EL (cell line): ENCODE measurements at regions not wholly inside any gene's neighbourhood (a gene's known extent, or its start where the extent isn't known, plus 50 kb on each side); places are given as distances from the start of the nearest gene placed in this dataset.

ENCODE experiments used
- DNase-seq: peaks from one replicate; pipeline ENCODE4 v3.0.0-alpha.2; 2016

- no peak for DNase-seq
Observed at GRCh38 chr6:164419099-164419498, 890.3 kb downstream of the C6orf118 start.

- DNase-seq: no peak
Observed at GRCh38 chr6:164418262-164418588, 891.2 kb downstream of the C6orf118 start.

DNA sequence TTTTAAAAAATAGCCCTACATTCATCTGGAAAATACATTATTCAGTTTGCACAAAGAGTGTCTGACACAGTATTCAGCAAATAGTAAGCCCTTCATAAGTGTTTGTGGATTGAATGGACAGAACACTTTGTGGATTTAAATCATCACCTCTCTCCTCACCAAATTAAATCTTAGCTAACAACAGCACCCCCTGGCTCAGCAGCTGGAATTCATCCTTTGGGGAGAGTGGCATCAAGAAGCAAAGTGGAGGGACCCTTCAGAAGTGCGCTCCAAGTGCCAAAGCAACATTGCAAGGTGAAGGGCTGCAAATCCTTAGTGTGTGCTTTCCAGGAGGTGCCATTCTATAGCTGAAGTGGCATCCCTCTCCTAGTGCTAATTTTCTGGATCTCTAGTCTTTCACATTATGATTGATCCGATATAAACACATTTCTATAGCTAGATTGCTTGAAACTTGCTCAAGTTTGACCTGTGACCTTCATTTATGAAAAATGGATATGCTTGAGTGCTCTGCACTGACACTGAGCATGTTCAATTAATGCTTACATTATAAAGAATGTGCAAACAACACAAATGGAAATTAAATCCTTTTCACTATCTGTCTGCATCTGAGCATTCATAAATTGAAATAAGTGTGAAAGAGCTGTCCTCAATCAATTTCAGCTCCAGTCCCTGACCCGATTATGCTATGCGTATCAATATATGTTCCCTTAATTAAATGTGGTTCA, 891.7 kb downstream of the C6orf118 start:
- DNase-seq: no peak

- no peak for DNase-seq
Observed at GRCh38 chr6:164415832-164416563, 893.4 kb downstream of the C6orf118 start.

DNA sequence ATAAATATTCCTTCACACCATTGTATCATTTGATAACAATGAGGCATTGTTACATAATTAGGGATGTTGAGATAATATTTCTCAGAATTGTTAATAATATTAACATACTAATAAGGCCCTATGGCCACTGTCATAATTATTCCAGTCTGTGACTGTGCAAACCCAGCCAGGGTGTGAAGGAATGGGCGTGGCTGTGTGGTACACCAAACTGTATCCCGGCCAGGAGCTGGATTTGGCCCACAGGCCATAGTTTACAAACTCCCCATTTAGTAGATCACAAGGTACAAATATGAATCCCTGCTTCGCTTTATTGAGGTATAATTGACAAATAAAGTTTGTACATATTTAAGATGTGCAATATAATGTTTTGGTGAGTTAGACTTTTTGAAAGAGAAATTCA, 894.7 kb downstream of the C6orf118 start:
- no peak for DNase-seq

GRCh38 chr6:164412566-164412965, 896.8 kb downstream of the C6orf118 start:
- no peak for DNase-seq

GRCh38 chr6:164410017-164410416, 899.4 kb downstream of the C6orf118 start:
- DNase-seq: no peak

- no peak for DNase-seq
Observed at GRCh38 chr6:164409309-164410009, 899.9 kb downstream of the C6orf118 start.

- DNase-seq: no peak
Observed at GRCh38 chr6:164408868-164409267, 900.5 kb downstream of the C6orf118 start.

- no peak for DNase-seq
Observed at GRCh38 chr6:164404812-164405488, 904.5 kb downstream of the C6orf118 start.

GRCh38 chr6:164401871-164402270, 907.5 kb downstream of the C6orf118 start:
- DNase-seq: no peak

GRCh38 chr6:164398647-164399046, 910.8 kb downstream of the C6orf118 start:
- DNase-seq: no peak

- peak; percentile 1 for DNase-seq
Observed at GRCh38 chr6:164396071-164397047, 913.0 kb downstream of the C6orf118 start.

GRCh38 chr6:164379795-164380194, 929.6 kb downstream of the C6orf118 start:
- DNase-seq: no peak

DNA sequence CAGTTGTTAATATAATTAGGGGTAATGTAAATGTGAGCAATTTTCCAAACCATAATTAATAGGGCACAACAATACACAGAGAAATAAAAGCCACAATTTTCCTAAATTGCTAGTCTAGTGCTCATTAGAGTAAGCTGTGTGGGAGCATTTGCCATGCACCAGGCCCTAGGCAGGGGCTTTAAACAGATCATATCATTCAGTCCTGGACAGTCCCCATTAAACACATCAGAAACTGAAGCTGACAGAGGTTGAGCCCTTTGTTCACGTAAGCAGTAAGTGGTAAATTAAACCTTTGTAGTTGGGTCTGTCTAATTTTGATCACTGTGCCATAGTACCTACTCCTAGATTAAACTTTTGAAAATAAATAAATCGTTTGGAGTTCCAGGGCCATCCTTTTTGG, 931.1 kb downstream of the C6orf118 start:
- no peak for DNase-seq

DNA sequence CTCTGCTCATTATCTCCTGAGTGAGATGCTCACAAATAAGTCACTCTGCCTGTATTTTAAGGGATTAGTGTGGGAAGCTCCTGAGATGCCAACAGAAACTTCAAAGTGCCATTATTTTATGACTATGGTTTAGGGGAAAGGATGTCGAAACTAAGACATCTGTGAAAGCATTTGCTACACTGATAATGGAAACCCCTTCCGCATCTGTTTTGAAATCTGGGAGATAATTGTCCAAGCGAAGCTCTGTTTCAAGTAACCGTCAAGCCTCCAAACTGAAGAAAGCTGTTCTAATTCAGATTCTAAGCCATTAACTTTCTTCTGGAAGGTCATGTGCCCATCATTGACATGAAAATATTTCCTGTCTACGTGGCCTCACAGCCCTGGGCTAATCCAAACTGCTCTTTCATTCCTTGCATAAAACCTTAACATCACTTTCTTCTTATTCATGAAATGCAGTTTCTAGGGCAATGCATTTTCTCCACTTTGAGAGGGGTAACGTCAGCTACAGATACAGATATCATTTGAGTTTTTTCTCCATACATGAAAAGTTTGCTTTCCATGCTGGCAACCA, 932.0 kb downstream of the C6orf118 start:
- no peak for DNase-seq

DNA sequence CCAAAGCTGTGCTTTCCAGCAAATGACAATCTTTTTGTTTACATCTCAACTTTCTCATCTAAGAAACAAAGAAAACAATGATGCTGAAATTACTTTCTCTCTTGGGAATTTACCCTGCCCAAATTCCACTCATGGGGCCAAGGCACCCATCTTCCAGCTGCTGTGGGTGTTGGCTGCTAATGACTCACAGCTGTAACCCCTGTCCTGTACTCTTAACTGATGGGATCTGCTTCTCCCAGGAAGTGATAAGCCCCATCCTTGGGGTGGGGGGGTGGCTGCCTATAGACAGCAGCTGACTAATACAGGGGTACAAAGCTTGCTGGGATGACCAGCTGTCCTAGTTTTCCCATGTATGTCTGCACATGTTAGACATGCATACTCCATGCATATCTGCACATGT, 938.6 kb downstream of the C6orf118 start:
- peak; percentile 4 for DNase-seq

DNA sequence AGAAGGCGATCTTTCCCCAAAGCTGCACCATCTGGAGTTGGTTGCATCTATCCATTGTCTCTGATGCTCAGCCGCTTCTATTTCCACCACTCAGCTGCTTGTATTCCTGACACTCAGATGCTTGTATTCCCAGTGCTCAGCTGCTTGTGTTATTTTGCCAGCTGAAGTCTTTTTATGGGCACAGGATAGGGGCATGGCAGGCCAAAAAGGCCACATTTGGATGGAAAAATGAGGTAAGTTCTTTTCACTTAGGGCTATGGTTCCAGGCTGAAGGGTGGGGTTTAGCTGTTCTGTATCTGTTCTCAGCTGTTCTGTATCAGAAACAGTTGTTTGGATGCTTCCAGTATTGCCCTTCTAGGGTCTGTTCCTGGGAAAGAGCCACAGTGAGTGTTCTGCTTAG, 944.9 kb downstream of the QKI start:
- DNase-seq: no peak

DNA sequence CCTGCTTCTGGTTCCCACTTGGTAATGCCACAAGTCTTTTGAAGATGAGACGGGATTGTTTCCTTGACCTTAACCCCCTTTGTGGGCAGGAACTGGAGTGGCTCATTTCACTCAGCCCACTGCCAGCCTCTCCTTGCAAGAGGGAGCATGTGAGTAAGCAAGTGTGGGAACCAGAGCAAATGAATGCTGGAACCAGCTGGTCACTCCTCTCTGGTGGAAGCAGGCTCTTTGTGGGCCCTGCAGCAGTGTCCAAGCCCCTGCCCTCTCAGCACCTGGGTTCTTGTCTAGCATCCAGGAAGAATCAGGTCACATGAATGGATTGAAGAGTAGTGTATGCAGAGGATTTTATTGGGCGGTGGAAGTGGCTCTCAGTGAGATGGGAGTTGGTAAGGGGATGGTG, 944.5 kb downstream of the QKI start:
- no peak for DNase-seq

- DNase-seq: no peak
Observed at GRCh38 chr6:164356814-164357213, 942.3 kb downstream of the QKI start.

DNA sequence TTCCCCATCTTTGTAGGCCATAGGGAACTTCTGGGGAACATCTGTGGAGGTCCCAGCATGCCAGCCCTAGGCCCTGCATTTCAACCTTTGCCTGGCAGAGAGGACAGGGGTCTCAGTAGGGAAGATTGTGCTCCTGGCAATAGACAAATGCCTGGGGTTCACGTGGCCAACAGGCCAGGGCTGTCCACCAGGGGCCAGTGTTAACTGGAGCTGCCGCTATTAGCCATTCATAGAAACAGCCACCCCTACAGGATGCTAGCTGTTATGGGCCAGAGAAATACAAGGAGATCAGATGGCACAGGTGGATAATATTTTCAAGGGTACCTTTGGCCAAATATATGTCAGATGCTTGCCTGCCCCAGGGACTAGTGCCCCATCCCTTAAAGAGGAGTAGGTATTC, 932.9 kb downstream of the QKI start:
- no peak for DNase-seq

- no peak for DNase-seq
Observed at GRCh38 chr6:164346631-164347030, 932.1 kb downstream of the QKI start.
